Stimulated activated CD8-positive, alpha-beta memory T cell treated with anti-CD3 and anti-CD28 coated beads, Interleukin-7, amount 100 ng/mL, for 4 hours (primary cell): ENCODE measurements at regions not wholly inside any gene's neighbourhood (a gene's known extent, or its start where the extent isn't known, plus 50 kb on each side); places are given as distances from the start of the nearest gene placed in this dataset.

Experiments
- DNase-seq, 2 donors: peaks; one replicate each; pipeline ENCODE4 v3.0.0-alpha.2; 2020; ENCODE audit warnings: low read depth in 2 of 2

GRCh38 chr2:19494241-19494640 lies 135.8 kb upstream of the OSR1 start:
- no peak for DNase-seq

DNA sequence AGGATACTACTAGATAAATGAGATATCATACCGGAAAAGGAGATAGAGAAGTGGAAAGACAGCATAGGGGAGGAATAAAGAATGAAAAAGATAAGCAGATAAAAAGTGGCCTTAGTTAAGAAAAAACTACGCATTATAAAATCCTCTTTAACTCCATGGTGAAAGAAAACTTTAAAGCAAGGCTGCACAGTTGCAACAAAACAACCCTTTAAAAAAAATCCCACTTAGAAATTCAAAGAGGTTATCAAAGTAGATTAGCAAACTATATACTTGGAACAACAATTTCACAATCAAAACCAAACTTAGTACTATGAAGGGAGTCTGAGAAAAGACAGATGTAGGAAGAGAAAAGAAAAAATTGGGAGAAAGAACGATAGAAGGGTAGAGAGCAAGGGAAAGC lies 133.4 kb upstream of the OSR1 start:
- no peak for DNase-seq

DNA sequence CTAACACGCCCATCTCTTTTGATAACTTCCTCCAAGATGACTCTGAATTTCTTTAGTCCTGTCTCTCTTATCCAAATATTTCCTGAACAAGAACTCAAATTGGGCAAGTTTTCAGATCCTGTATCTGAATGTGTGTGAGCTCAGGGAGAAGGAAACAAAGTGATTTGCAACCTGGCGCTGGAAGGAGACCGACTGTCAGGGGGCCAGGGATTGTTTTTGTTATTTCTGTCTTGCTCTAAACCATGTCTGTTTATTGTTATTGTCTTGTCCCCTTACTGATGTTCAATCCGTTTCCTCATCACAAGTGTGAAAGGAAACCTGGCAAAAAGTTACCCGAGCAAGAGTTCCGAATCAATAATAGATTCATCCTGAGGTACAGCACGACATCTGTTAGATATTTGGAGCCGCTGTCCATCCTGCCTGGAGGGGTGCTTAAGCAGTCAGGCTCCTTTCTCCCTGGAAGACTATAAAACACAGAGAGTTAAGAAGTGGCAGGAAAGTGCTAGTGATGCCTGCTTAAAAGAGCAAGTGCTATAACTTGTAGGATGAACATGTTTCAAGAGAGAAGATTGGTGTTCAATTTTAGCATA lies 132.5 kb upstream of the OSR1 start:
- DNase-seq, result no peak

GRCh38 chr2:19488009-19488691 lies 129.7 kb upstream of the OSR1 start:
- no peak for DNase-seq

- no peak for DNase-seq
These were observed 126.3 kb upstream of the OSR1 start for GRCh38 chr2:19484736-19485135.

GRCh38 chr2:19480673-19481072 lies 122.2 kb upstream of the OSR1 start:
- no peak for DNase-seq

DNA sequence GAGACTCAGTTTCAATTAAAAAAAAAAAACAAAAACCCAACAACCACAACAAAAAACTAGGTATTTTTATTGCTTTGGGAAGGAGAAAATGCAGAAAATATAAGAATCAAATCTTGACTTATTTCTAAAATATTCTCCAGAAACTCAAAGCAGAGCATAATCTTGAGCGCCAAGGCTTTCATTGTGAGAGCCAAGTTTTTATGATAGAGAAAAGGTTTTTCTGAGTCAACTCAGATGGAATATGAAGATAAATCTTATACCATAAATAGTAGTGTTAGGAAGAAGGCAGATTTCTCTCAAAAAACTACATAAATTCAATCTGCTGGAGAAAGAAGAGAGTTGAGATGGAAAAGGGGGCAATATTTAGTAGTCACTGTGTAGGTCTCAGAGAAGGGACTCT lies 121.2 kb upstream of the OSR1 start:
- DNase-seq, result no peak

GRCh38 chr2:19478409-19478808 lies 120.0 kb upstream of the OSR1 start:
- DNase-seq, result no peak

DNA sequence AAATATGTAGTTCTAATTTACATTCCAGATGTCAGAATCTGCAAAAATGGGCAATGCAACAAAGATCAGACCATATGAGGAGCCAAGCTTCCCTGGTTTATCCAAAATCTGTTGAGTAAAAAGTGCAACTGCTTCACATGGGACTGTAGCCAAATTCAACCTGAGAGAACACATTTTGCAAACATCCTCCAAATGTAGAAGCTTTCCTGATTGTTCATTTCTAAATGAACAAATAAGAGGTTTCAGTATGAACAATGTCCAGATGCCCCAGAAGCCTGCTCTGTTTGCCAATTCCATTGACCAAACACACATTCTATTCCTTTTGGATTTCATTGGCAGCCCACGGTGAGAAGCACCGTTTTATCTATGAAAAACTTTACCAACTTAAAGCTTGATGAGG lies 117.9 kb upstream of the OSR1 start:
- DNase-seq, result no peak

GRCh38 chr2:19474128-19474527 lies 115.7 kb upstream of the OSR1 start:
- peak in 1 of 2 donors; percentile 3 for DNase-seq

DNA sequence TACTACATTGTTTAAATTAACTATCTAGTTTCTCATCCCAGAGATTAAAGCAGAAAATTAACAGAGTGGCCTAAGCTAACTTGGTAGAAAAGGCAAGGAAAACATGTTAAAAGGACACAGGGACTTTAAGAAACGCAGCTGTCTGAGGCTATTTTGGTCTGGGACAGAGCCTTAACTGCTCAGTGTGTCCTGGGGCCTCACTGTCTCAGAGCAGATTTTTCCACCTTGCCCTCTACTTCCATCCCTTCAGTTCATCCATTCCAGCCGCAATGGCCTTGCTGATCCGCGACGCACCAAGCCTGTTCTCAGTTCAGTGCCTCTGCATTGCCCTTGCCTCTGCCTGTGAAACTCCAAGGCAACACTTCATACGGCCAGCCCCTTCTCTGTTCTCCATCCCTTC lies 114.9 kb upstream of the OSR1 start:
- DNase-seq, result no peak

DNA sequence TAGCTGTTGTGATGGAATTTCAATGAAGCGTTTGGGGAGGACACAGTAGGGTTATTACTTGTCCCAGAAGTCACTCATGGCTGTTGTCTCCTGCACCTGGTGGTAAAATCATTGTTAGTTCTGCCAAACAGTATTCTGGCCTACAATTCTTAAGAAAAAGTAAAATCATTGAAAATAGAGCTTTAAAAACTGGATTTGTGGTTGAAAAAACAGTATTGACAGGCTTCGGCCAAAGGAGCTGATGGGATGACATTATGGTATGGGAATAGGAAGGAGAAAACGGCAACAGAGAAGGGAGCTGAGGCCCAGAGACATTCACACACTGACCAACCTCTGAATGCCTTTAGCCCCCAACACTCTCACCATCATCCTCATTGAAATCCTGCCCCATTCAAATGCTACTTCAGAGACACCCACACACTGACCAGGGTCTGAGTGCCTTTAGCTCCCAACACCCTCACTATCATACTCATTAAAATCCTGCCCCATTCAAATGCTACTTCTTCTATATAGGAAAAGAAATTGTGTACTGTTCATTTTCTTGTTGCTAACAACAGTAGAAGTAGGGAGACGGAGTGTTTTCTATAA lies 114.1 kb upstream of the OSR1 start:
- no peak for DNase-seq

GRCh38 chr2:19471491-19471890 lies 113.1 kb upstream of the OSR1 start:
- DNase-seq, result no peak

DNA sequence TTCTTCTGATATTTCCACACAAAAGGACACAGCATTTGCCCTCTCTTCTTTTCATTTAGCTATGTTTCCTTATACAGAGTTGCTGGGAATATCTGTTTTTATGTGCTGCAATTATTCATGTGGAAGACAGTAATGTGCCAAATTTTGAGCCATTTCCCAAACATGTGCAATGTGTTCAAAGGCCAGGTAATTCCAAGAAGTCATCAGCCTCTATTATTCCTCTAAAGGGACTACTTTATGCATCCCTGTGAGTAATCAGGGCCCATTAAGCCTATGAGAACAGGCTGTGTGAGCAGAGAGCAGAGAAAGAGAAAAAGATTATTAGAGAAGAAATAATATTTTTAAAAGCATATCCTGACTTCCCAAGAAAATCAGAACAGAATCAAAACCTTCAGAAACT lies 107.6 kb upstream of the OSR1 start:
- no peak for DNase-seq

DNA sequence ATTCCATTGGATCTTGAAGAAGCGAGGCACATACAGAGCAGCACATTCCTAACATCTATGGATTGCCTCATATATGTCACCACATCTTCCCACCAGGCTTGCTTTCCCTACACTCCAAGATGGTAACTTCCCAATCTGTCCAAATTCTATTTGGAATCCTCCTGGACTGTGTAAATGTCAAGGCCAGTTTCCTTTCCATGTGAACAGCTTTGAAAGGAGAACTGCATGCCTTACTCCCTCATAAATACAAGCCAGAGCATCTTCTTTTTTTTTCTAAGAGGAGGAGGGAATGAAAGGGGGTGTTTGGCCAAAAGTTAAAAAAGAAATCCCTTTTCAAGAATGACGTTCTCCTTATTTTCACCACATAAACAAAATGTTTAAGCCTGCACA lies 103.8 kb upstream of the OSR1 start:
- no peak for DNase-seq

GRCh38 chr2:19461504-19462255 lies 103.3 kb upstream of the OSR1 start:
- DNase-seq, result no peak

DNA sequence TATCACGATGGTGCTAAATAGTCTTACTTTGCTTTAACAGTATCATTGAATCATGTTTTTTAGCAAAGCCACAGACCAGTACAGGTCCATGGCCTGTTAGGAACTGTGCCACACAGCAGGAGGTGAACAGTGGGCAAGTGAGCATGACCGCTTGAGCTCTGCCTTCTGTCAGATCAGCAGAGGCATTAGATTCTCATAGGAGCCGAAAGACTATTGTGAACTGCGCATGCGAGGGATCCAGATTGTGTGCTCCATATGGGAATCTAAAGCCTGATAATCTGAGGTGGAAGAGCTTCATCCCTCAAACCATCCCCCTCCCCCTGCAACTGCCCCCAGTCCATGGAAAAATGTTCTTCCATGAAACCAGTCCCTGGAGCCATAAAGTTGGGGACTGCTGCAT lies 102.3 kb upstream of the OSR1 start:
- DNase-seq, result no peak

GRCh38 chr2:19458427-19459003 lies 100.1 kb upstream of the OSR1 start:
- no peak for DNase-seq

GRCh38 chr2:19457809-19458208 lies 99.4 kb upstream of the OSR1 start:
- DNase-seq, result no peak

DNA sequence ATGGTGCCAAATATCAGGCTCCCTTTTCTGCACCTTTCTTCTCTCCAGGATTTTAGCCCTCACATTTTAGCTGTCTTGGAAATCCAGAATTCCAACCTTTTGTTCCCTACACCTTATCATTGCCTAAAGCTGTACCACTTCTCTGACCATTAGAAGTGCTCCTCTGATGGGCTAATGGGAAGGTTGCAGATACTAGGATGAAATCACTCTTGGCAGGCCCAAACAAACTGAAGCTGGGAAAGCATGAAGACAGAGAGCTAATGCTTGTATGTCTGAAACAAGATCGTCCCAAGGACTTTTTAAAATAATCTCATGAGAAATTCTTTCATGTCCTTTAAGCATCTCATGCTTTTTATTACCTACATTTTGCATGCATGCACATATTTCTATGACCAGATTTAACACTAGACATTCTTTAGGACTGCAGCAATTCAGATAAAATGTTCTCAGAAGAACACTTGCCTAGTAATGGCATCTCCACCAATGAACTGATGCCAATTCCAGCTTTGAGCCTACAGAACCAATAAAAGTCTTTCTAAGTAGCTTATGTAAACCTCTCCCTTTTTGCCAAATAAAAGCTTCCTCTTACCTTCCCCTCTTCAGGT lies 98.4 kb upstream of the OSR1 start:
- no peak for DNase-seq

- no peak for DNase-seq
These were observed 95.7 kb upstream of the OSR1 start for GRCh38 chr2:19454125-19454524.

- no peak for DNase-seq
These were observed 84.3 kb upstream of the OSR1 start for GRCh38 chr2:19442731-19443130.
